ENCODE measurements at regions not wholly inside any gene's neighbourhood (a gene's known extent, or its start where the extent isn't known, plus 50 kb on each side); places are given as distances from the start of the nearest gene placed in this dataset.

GRCh38 chr16:86216591-86216990 is 293.7 kb upstream of the FOXF1 start:
- TF ChIP-seq CTCF (conservative IDR thresholded peaks at IDR 0.05 in 1 of 2, IDR thresholded peaks at IDR 0.05 in 1 of 2; ENCODE audit: extremely low read depth in 1 of 2, insufficient read depth in 1 of 2, low read depth in 1 of 2, low read length in 2 of 2), result no peak
- no peak for TF ChIP-seq EZH2 (IDR thresholded peaks at IDR 0.05; ENCODE audit: borderline replicate concordance, low read length)
